Upper lobe of left lung (tissue), 4 donors: ENCODE measurements at regions not wholly inside any gene's neighbourhood (a gene's known extent, or its start where the extent isn't known, plus 50 kb on each side); places are given as distances from the start of the nearest gene placed in this dataset.

ENCODE experiments used
- CTCF ChIP-seq, 6 experiments: fragments of 450-650 bp in 4 of 6; fragments of 200-600 bp in 2 of 6; sonication (generic) in 2 of 6; IDR thresholded peaks; one replicate each; pipeline ENCODE4 v1.5.1; 2016 to 2019; ENCODE audit warnings: antibody characterized with exemption in 6 of 6
- EP300 ChIP-seq, 4 donors: sonication (generic); formaldehyde crosslinking; IDR thresholded peaks; one replicate each; pipeline ENCODE4 v1.5.1; 2017; ENCODE audit warnings: antibody characterized with exemption in 4 of 4, control low read depth in 2 of 4
- POLR2A ChIP-seq, 4 donors: fragments of 450-650 bp; IDR thresholded peaks; one replicate each; pipeline ENCODE4 v1.5.1; 2016 to 2017; ENCODE audit warnings: antibody characterized with exemption in 4 of 4, mild to moderate bottlenecking in 2 of 4
- POLR2AphosphoS5 ChIP-seq, 2 donors: sonication (generic); formaldehyde crosslinking; IDR thresholded peaks; one replicate each; pipeline ENCODE4 v1.5.1; 2017; ENCODE audit warnings: antibody characterized with exemption in 2 of 2

DNA sequence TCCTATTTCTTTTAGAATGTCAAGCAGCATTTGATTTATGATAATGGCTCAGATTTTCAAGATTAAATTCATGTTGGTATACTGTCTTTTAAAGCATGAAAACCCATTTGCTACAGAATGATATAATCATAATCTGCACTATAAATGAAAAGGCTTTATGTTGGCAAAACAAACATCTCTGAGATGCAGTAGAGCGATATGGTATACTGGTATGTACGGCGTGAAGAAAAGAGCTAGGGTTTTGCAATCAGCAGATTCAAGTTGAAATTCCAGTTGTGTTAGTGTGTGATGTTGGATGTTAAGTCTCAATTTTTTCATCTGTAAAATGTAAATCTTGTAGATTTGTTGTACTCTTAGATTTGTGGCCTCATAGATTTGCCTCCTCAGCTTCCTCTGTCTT lies 53.2 kb upstream of the DYRK2 start:
- TF ChIP-seq CTCF (IDR thresholded peaks at IDR 0.05): no peak
- no peak for TF ChIP-seq POLR2A (IDR thresholded peaks at IDR 0.05)
- TF ChIP-seq EP300 (IDR thresholded peaks at IDR 0.05): no peak
- TF ChIP-seq POLR2AphosphoS5 (IDR thresholded peaks at IDR 0.05): no peak
